HCT116 (cell line): ENCODE measurements at regions not wholly inside any gene's neighbourhood (a gene's known extent, or its start where the extent isn't known, plus 50 kb on each side); places are given as distances from the start of the nearest gene placed in this dataset.

Source experiments
- ATAC-seq: fragments of 200-7000 bp; cut with Tn5 transposase; 2 replicates; pipeline ENCODE4 v1.9.1; 2020; ENCODE audit warnings: mild to moderate bottlenecking, moderate library complexity
- BruUV-seq: library from RNA; stranded (reverse); fragments of 400-500 nt; replicated peaks from 2 replicates; lab custom pipeline; 2021; lab: Mats Ljungman, UMichigan
- CTCF ChIA-PET: fragments of 300-600 bp; sonication (Branson Sonifier 250); formaldehyde crosslinking; loops from one replicate; lab custom pipeline; 2021; ENCODE audit warnings: antibody characterized with exemption; lab: Charles Lee
- POLR2A ChIA-PET: fragments of 300-600, 350-600 bp; sonication (Branson Sonifier 250); formaldehyde crosslinking; loops from one replicate; lab custom pipeline; 2021; ENCODE audit warnings: antibody characterized with exemption; lab: Charles Lee
- RAD21 ChIA-PET, 2 experiments: fragments of 300-600 bp; sonication (Branson Sonifier 250); formaldehyde crosslinking; loops; one replicate each; lab custom pipeline; 2023; ENCODE audit warnings: low total read pairs in 2 of 2; ENCODE audit not compliant: uncharacterized antibody in 2 of 2, unreplicated experiment in 2 of 2, low non-redundant PET in 1 of 2; lab: Charles Lee
- DNase-seq: peaks from one replicate; pipeline ENCODE4 v3.0.0-alpha.2; 2010; ENCODE audit warnings: low read depth, low spot score
- H2AFZ ChIP-seq: fragments of 200-600 bp; shearing (Covaris generic), sonication (generic); 2 replicates; pipeline ENCODE4 v1.6.1; 2017; ENCODE audit warnings: low read depth, mixed run types, mixed read lengths, antibody characterized with exemption, low read length; ENCODE audit not compliant: poor library complexity, severe bottlenecking
- H3K27ac ChIP-seq: 2 replicates; pipeline ENCODE4 v1.5.1; 2012; ENCODE audit warnings: low read depth, low read length
- H3K27me3 ChIP-seq: fragments of 200-600 bp; sonication (generic); 2 replicates; pipeline ENCODE4 v1.6.1; 2016; ENCODE audit warnings: mixed run types, low read length, mixed read lengths; ENCODE audit not compliant: insufficient read depth
- H3K36me3 ChIP-seq, 2 experiments: fragments of 200-500 bp in 1 of 2; fragments of 200-600 bp in 1 of 2; sonication (Bioruptor generic) in 1 of 2; sonication (generic) in 1 of 2; 2 replicates each; pipeline versions ENCODE4 v1.5.1 to v1.6.1; 2014 to 2016; ENCODE audit warnings: low read length in 2 of 2, inconsistent platforms in 1 of 2, mixed read lengths in 1 of 2, mixed run types in 1 of 2; ENCODE audit not compliant: insufficient read depth in 2 of 2, control insufficient read depth in 1 of 2
- H3K4me1 ChIP-seq, 2 experiments: fragments of 200-600 bp in 1 of 2; sonication (generic) in 1 of 2; 2 replicates each; pipeline versions ENCODE4 v1.5.1 to v1.6.1; 2012 to 2017; ENCODE audit warnings: low read length in 2 of 2, inconsistent platforms in 1 of 2, mild to moderate bottlenecking in 1 of 2, mixed read lengths in 1 of 2, mixed run types in 1 of 2, moderate library complexity in 1 of 2; ENCODE audit not compliant: insufficient read depth in 2 of 2, control insufficient read depth in 1 of 2
- H3K4me2 ChIP-seq: fragments of 200-600 bp; sonication (generic); 2 replicates; pipeline ENCODE4 v1.6.1; 2017; ENCODE audit warnings: mixed run types, low read length, mixed read lengths
- H3K4me3 ChIP-seq, 2 experiments: fragments of 200-600 bp in 1 of 2; sonication (generic) in 1 of 2; replicated peaks in 1 of 2; 2 replicates each; pipeline ENCODE4 v1.5.1; 2011 to 2016; ENCODE audit warnings: low read length in 2 of 2, control low read depth in 1 of 2, low read depth in 1 of 2, mild to moderate bottlenecking in 1 of 2, mixed read lengths in 1 of 2, mixed run types in 1 of 2
- H3K79me2 ChIP-seq: fragments of 200-600 bp; sonication (generic); 2 replicates; pipeline ENCODE4 v1.6.1; 2017; ENCODE audit warnings: mild to moderate bottlenecking, mixed run types, low read length, moderate library complexity, mixed read lengths; ENCODE audit not compliant: insufficient read depth
- H3K9ac ChIP-seq: fragments of 200-600 bp; sonication (generic); 2 replicates; pipeline ENCODE4 v1.6.1; 2016; ENCODE audit warnings: low read length, mixed read lengths
- H3K9me2 ChIP-seq: fragments of 200-600 bp; sonication (generic), shearing (Covaris generic); 2 replicates; pipeline ENCODE4 v1.6.1; 2017; ENCODE audit warnings: mixed run types, mild to moderate bottlenecking, moderate library complexity; ENCODE audit not compliant: insufficient read depth
- H3K9me3 ChIP-seq, 2 experiments: fragments of 200-500 bp in 1 of 2; fragments of 200-600 bp in 1 of 2; sonication (Bioruptor generic) in 1 of 2; sonication (generic) in 1 of 2; 2 replicates each; pipeline ENCODE4 v1.6.1; 2014 to 2017; ENCODE audit warnings: low read length in 2 of 2, mixed read lengths in 2 of 2, inconsistent platforms in 1 of 2, low read depth in 1 of 2, mild to moderate bottlenecking in 1 of 2, mixed run types in 1 of 2, moderate library complexity in 1 of 2; ENCODE audit not compliant: control insufficient read depth in 1 of 2, insufficient read depth in 1 of 2
- H4K20me1 ChIP-seq: fragments of 200-600 bp; sonication (generic), shearing (Covaris generic); 2 replicates; pipeline ENCODE4 v1.6.1; 2017; ENCODE audit warnings: mixed run types, mild to moderate bottlenecking, moderate library complexity; ENCODE audit not compliant: insufficient read depth
- ATF3 ChIP-seq: IDR thresholded peaks from 2 replicates; pipeline ENCODE4 v1.6.1; 2012
- CBX3 ChIP-seq: IDR thresholded peaks from 2 replicates; pipeline ENCODE4 v1.6.1; 2012; ENCODE audit warnings: low read depth
- CEBPB ChIP-seq: IDR thresholded peaks from 2 replicates; pipeline ENCODE4 v1.6.1; 2012; ENCODE audit warnings: low read depth
- EGR1 ChIP-seq: IDR thresholded peaks from 2 replicates; pipeline ENCODE4 v1.6.1; 2012; ENCODE audit warnings: low read depth
- ELF1 ChIP-seq: IDR thresholded peaks from 2 replicates; pipeline ENCODE4 v1.6.1; 2012; ENCODE audit warnings: low read depth, borderline replicate concordance
- EZH2 ChIP-seq: fragments of 200-600 bp; sonication (generic); IDR thresholded peaks from 2 replicates; pipeline ENCODE4 v1.6.1; 2017; ENCODE audit warnings: antibody characterized with exemption, mixed run types
- FOSL1 ChIP-seq: IDR thresholded peaks from 2 replicates; pipeline ENCODE4 v1.6.1; 2012; ENCODE audit warnings: low read depth
- JUND ChIP-seq: IDR thresholded peaks from 2 replicates; pipeline ENCODE4 v1.6.1; 2012
- POLR2A ChIP-seq: IDR thresholded peaks from 2 replicates; pipeline ENCODE4 v1.7.0; 2011; ENCODE audit warnings: borderline replicate concordance; ENCODE audit not compliant: insufficient read depth, insufficient read length; ENCODE audit errors: extremely low read depth
- POLR2AphosphoS5 ChIP-seq: IDR thresholded peaks from 2 replicates; pipeline ENCODE4 v1.6.1; 2011; ENCODE audit warnings: mild to moderate bottlenecking, low read depth, low read length, moderate library complexity
- RAD21 ChIP-seq: IDR thresholded peaks from 2 replicates; pipeline ENCODE4 v1.6.1; 2012; ENCODE audit warnings: low read depth, mild to moderate bottlenecking
- SIN3A ChIP-seq: IDR thresholded peaks from 2 replicates; pipeline ENCODE4 v1.6.1; 2012; ENCODE audit warnings: low read depth
- SP1 ChIP-seq: IDR thresholded peaks from 2 replicates; pipeline ENCODE4 v1.6.1; 2012; ENCODE audit warnings: low read depth
- SRF ChIP-seq: IDR thresholded peaks from 2 replicates; pipeline ENCODE4 v1.6.1; 2012; ENCODE audit warnings: low read depth
- ZBTB33 ChIP-seq: IDR thresholded peaks from 2 replicates; pipeline ENCODE4 v1.6.1; 2011; ENCODE audit warnings: mild to moderate bottlenecking, low read length, moderate library complexity; ENCODE audit not compliant: insufficient replicate concordance; ENCODE audit errors: extremely low read depth
- ZFX ChIP-seq: fragments of 450-650 bp; IDR thresholded peaks from 2 replicates; pipeline ENCODE4 v1.6.1; 2017
- ZNF274 ChIP-seq: fragments of 200-500 bp; sonication (Bioruptor generic); IDR thresholded peaks from 2 replicates; pipeline ENCODE4 v1.6.1; 2014; ENCODE audit warnings: mild to moderate bottlenecking, low read depth, low read length, inconsistent platforms
- intact Hi-C: fragments of 100-400 bp; cut with micrococcal nuclease; formaldehyde crosslinking; loops from 2 replicates; pipeline ENCODE4 v1.10.0; 2022
- TF ChIP-seq, protein P1 (sequence below), 3 experiments: fragments of 200-600 bp in 1 of 3; sonication (generic) in 1 of 3; IDR thresholded peaks in 2 of 3; conservative IDR thresholded peaks in 1 of 3; 2 replicates each; pipeline ENCODE4 v1.5.1; 2012 to 2017; ENCODE audit warnings: low read depth in 2 of 3, low read length in 2 of 3, antibody characterized with exemption in 1 of 3, borderline replicate concordance in 1 of 3, control low read depth in 1 of 3, mild to moderate bottlenecking in 1 of 3, mixed read lengths in 1 of 3, mixed run types in 1 of 3, moderate library complexity in 1 of 3; ENCODE audit not compliant: insufficient read depth in 1 of 3
- TF ChIP-seq, protein P2 (sequence below): IDR thresholded peaks from 2 replicates; pipeline ENCODE4 v1.6.1; 2012; ENCODE audit warnings: low read depth

DNA sequence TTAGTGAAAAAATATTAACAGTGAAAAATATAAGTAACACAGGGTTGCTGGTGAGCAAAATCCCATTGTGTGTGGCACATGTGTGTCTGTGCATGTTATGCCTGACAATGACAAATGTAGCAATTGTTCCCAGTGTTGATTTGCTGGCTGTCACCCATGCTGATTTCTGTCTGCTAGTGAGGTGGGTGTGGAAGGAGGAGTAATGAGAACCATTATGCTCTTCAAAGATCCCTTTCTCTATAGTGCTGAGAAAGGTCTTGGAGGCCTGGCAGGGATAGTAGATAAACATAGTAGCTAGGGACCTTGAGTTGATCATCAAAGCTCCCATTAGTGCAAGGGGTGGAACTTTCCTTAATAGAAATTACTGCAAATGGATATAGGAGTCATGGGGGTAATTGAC, 152.5 kb upstream of the CLINT1 start:
- POLR2A ChIA-PET: interaction anchor here (0.6 kb wide), 1 partner anchor 8 kb away, joined by 4 read pairs; no protein-coding TSS in a partner anchor
- H3K4me2 ChIP-seq: no peak overlapping the region
- no TSS peak for BruUV-seq

More for the DNA sequence above, 152.5 kb upstream of the CLINT1 start:
- Histone ChIP-seq H3K9me3 (no peaks in the 10 kb centered on the region), H3K4me3 (no peak overlapping the region), H3K9ac (no peak overlapping the region), H3K9me2 (no peaks in the 10 kb centered on the region), H3K79me2 (no peaks in the 10 kb centered on the region), H2AFZ (no peak overlapping the region), H3K27ac (no peak overlapping the region), H3K36me3 (no peaks in the 10 kb centered on the region), H3K4me1 (no peaks in the 10 kb centered on the region), H4K20me1 (no peaks in the 10 kb centered on the region), H3K27me3 (peaks cover 26% of the 10 kb centered on the region)
- CTCF ChIA-PET: interaction anchor here (1.3 kb wide), 1 partner anchor 64 kb away, joined by 4 read pairs; no protein-coding TSS in a partner anchor
- DNase-seq (no peak), ATAC-seq (no peak)
- intact Hi-C loops: loop anchor here (10.0 kb wide), 1 partner anchor 1093 kb away; no protein-coding TSS in a partner anchor
- TF ChIP-seq SIN3A (no peak), RAD21 (no peak), SRF (no peak), EGR1 (no peak), POLR2A (no peak), CBX3 (no peak), ATF3 (no peak), POLR2AphosphoS5 (no peak), JUND (no peak), ZFX (no peak), FOSL1 (no peak), CEBPB (no peak), ZBTB33 (no peak), SP1 (no peak), ELF1 (no peak), EZH2 (no peak), ZNF274 (no peak)
- TF ChIP-seq, protein P1, sequence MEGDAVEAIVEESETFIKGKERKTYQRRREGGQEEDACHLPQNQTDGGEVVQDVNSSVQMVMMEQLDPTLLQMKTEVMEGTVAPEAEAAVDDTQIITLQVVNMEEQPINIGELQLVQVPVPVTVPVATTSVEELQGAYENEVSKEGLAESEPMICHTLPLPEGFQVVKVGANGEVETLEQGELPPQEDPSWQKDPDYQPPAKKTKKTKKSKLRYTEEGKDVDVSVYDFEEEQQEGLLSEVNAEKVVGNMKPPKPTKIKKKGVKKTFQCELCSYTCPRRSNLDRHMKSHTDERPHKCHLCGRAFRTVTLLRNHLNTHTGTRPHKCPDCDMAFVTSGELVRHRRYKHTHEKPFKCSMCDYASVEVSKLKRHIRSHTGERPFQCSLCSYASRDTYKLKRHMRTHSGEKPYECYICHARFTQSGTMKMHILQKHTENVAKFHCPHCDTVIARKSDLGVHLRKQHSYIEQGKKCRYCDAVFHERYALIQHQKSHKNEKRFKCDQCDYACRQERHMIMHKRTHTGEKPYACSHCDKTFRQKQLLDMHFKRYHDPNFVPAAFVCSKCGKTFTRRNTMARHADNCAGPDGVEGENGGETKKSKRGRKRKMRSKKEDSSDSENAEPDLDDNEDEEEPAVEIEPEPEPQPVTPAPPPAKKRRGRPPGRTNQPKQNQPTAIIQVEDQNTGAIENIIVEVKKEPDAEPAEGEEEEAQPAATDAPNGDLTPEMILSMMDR (IDR thresholded peaks at IDR 0.05 in 2 of 3, conservative IDR thresholded peaks at IDR 0.05 in 1 of 3; ENCODE audit: borderline replicate concordance in 1 of 3, insufficient read depth in 1 of 3, low read depth in 2 of 3, low read length in 2 of 3): no peak
- TF ChIP-seq, protein P2, sequence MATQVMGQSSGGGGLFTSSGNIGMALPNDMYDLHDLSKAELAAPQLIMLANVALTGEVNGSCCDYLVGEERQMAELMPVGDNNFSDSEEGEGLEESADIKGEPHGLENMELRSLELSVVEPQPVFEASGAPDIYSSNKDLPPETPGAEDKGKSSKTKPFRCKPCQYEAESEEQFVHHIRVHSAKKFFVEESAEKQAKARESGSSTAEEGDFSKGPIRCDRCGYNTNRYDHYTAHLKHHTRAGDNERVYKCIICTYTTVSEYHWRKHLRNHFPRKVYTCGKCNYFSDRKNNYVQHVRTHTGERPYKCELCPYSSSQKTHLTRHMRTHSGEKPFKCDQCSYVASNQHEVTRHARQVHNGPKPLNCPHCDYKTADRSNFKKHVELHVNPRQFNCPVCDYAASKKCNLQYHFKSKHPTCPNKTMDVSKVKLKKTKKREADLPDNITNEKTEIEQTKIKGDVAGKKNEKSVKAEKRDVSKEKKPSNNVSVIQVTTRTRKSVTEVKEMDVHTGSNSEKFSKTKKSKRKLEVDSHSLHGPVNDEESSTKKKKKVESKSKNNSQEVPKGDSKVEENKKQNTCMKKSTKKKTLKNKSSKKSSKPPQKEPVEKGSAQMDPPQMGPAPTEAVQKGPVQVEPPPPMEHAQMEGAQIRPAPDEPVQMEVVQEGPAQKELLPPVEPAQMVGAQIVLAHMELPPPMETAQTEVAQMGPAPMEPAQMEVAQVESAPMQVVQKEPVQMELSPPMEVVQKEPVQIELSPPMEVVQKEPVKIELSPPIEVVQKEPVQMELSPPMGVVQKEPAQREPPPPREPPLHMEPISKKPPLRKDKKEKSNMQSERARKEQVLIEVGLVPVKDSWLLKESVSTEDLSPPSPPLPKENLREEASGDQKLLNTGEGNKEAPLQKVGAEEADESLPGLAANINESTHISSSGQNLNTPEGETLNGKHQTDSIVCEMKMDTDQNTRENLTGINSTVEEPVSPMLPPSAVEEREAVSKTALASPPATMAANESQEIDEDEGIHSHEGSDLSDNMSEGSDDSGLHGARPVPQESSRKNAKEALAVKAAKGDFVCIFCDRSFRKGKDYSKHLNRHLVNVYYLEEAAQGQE: no peak
- RAD21 ChIA-PET: no interaction called here
